MCF 10A (cell line): ENCODE measurements at regions not wholly inside any gene's neighbourhood (a gene's known extent, or its start where the extent isn't known, plus 50 kb on each side); places are given as distances from the start of the nearest gene placed in this dataset.

Experiments
- BruUV-seq: library from RNA; stranded (reverse); fragments of 400-500 nt; replicated peaks from 2 replicates; lab custom pipeline; 2021; lab: Mats Ljungman, UMichigan
- CTCF ChIA-PET: fragments of 300-600 bp; sonication (Branson Sonifier 250); formaldehyde crosslinking; extraction: SDS; loops from one replicate; lab custom pipeline; 2021; ENCODE audit warnings: antibody characterized with exemption, inconsistent platforms; lab: Yijun Ruan, JAX
- POLR2A ChIA-PET: fragments of 300-600, 350-650 bp; sonication (Branson Sonifier 250); formaldehyde crosslinking; extraction: SDS; loops from one replicate; lab custom pipeline; 2020; ENCODE audit warnings: antibody characterized with exemption, inconsistent platforms; lab: Yijun Ruan, JAX
- DNase-seq: peaks from one replicate; pipeline ENCODE4 v3.0.0-alpha.2; 2018; ENCODE audit not compliant: unreplicated experiment
- H3K27ac Mint-ChIP-seq: one replicate; pipeline ENCODE4 v1.8.0; 2022; ENCODE audit warnings: mild to moderate bottlenecking, low read depth, mixed read lengths; ENCODE audit not compliant: unreplicated experiment
- H3K27me3 Mint-ChIP-seq: one replicate; pipeline ENCODE4 v1.8.0; 2022; ENCODE audit warnings: mixed read lengths; ENCODE audit not compliant: insufficient read depth, unreplicated experiment
- H3K36me3 Mint-ChIP-seq: one replicate; pipeline ENCODE4 v1.8.0; 2022; ENCODE audit warnings: mild to moderate bottlenecking, moderate library complexity, mixed read lengths; ENCODE audit not compliant: insufficient read depth, unreplicated experiment
- H3K4me1 Mint-ChIP-seq: one replicate; pipeline ENCODE4 v1.8.0; 2022; ENCODE audit warnings: mixed read lengths; ENCODE audit not compliant: insufficient read depth, unreplicated experiment
- H3K4me3 Mint-ChIP-seq: one replicate; pipeline ENCODE4 v1.8.0; 2022; ENCODE audit warnings: mild to moderate bottlenecking, moderate library complexity, mixed read lengths; ENCODE audit not compliant: unreplicated experiment
- H3K9me3 Mint-ChIP-seq: one replicate; pipeline ENCODE4 v1.8.0; 2022; ENCODE audit warnings: mixed read lengths; ENCODE audit not compliant: unreplicated experiment
- intact Hi-C: fragments of 100-400 bp; cut with micrococcal nuclease; formaldehyde crosslinking; loops from 2 replicates; pipeline ENCODE4 v1.14.1; 2022
- TF ChIP-seq, protein P1 (sequence below): fragments of 200-600 bp; IDR thresholded peaks from one replicate; pipeline ENCODE4 v1.8.0; 2022; ENCODE audit warnings: antibody characterized with exemption, mild to moderate bottlenecking; ENCODE audit not compliant: unreplicated experiment

DNA sequence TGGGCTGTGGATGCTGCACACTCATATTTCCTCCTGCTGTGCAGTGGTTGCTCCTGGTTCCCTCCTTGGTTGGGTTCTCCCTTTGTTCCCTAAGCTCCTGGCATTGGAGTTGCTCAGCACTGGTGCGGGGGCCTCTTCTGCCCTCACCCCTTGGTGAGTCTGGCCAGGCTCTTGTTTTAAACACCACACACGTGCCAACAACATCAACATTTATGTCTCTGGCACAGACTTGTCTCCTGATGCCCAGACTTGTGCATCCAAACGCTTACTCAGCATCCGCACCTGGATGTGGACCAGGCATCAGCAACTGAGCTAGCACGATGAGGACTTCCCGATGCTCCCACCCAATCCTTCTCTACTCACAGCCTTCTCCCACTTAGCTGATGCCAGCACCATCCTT is 627.6 kb downstream of the NPHP4 start:
- intact Hi-C loops: no loop called here
- TF ChIP-seq, protein P1, sequence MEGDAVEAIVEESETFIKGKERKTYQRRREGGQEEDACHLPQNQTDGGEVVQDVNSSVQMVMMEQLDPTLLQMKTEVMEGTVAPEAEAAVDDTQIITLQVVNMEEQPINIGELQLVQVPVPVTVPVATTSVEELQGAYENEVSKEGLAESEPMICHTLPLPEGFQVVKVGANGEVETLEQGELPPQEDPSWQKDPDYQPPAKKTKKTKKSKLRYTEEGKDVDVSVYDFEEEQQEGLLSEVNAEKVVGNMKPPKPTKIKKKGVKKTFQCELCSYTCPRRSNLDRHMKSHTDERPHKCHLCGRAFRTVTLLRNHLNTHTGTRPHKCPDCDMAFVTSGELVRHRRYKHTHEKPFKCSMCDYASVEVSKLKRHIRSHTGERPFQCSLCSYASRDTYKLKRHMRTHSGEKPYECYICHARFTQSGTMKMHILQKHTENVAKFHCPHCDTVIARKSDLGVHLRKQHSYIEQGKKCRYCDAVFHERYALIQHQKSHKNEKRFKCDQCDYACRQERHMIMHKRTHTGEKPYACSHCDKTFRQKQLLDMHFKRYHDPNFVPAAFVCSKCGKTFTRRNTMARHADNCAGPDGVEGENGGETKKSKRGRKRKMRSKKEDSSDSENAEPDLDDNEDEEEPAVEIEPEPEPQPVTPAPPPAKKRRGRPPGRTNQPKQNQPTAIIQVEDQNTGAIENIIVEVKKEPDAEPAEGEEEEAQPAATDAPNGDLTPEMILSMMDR: no peak
- Mint-ChIP-seq H3K4me1 (peaks cover 9% of the 10 kb centered on the region), H3K36me3 (no peaks in the 10 kb centered on the region), H3K27me3 (peaks cover 18% of the 10 kb centered on the region), H3K4me3 (no peak overlapping the region), H3K27ac (no peak overlapping the region), H3K9me3 (peaks cover 2% of the 10 kb centered on the region)
- no TSS peak for BruUV-seq
- CTCF ChIA-PET: interaction anchor here (1.0 kb wide), 2 partner anchors 64 to 67 kb away, joined by 4 to 7 read pairs; no protein-coding TSS in a partner anchor
- no peak for DNase-seq
- POLR2A ChIA-PET: no interaction called here

DNA sequence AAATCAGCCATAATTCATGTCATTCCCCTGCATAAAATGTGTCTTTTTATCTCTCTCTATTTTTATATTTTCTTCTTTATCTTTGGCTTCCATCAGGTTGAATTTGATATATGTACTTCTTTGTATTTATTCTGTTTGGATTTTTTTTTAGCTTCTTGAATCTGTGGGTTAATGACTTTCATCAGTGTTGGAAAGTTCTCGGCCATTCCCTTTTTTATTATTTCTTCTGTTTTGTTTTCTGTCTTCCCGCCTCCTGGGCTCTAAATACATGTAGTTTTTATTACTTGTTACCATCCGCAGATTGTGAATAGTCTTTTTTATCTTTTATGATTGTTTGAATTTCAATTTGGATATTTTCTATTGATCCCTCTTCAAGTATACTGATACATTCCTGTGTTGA is 637.5 kb downstream of the NPHP4 start:
- Mint-ChIP-seq H3K4me3 (no peak overlapping the region), H3K9me3 (peaks cover 24% of the 10 kb centered on the region), H3K27me3 (no peaks in the 10 kb centered on the region), H3K4me1 (no peaks in the 10 kb centered on the region), H3K27ac (no peak overlapping the region), H3K36me3 (no peaks in the 10 kb centered on the region)
- TF ChIP-seq, protein P1: no peak
- CTCF ChIA-PET: no interaction called here
- POLR2A ChIA-PET: no interaction called here
- no peak for DNase-seq
- BruUV-seq: no TSS peak
- intact Hi-C loops: no loop called here

DNA sequence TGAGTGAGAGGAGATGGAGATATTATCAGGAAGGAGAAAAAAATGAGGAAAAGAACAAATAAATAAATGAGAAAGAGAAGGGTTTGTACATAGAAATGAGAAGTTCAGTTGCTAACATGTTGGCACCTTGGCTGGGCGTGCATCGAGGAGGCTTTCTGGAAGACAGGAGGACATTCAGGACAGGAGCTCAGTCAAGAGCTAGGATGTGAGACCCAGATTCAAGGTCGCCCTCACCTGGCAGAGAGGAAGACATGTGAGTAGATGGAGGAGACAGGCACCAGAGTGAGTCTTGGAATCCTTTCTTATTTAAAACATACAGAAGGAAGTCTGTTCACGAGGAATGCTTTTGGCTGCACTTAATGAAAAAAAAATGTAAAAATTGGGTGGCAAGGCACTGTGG is 640.9 kb downstream of the NPHP4 start:
- ChIA-PET POLR2A (no interaction called here), CTCF (interaction anchor here (0.7 kb wide), 1 partner anchor 16 kb away, joined by 3 read pairs; no protein-coding TSS in a partner anchor)
- Mint-ChIP-seq H3K4me1 (peaks cover 1% of the 10 kb centered on the region), H3K27me3 (peaks cover 13% of the 10 kb centered on the region), H3K27ac (no peak overlapping the region), H3K36me3 (no peaks in the 10 kb centered on the region), H3K4me3 (no peak overlapping the region), H3K9me3 (peaks cover 19% of the 10 kb centered on the region)
- no peak for DNase-seq
- no TSS peak for BruUV-seq
- TF ChIP-seq, protein P1: no peak
- intact Hi-C loops: no loop called here

DNA sequence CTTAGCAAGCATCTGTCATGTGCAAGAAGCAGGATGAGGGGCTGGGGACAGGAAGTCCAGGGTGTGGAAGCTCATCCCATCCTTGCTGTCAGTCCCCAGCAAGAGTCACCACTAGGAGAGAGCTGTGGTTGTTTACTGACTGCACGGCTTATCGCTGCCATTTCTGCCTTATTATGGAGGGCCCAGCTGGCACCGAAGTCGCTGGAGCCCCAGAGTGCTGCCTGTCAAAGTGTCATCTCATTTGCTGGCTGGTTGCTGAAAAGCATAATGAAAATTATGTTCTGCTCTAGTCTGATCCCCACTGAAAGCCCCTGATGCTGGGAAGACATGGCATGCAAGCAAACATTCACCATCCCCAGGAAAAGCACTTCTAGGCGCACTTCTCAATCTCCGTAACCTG is 642.7 kb downstream of the NPHP4 start:
- DNase-seq: no peak
- TF ChIP-seq, protein P1: no peak
- POLR2A ChIA-PET: no interaction called here
- peaks cover 5% of the 10 kb centered on the region for H3K4me1 Mint-ChIP-seq
- peaks cover 7% of the 10 kb centered on the region for H3K9me3 Mint-ChIP-seq
- H3K27ac Mint-ChIP-seq: no peak overlapping the region
- peaks cover 14% of the 10 kb centered on the region for H3K27me3 Mint-ChIP-seq
- intact Hi-C loops: no loop called here
- BruUV-seq: no TSS peak
- H3K4me3 Mint-ChIP-seq: no peak overlapping the region
- H3K36me3 Mint-ChIP-seq: no peaks in the 10 kb centered on the region
- CTCF ChIA-PET: interaction anchor here (1.0 kb wide), 1 partner anchor 161 kb away, joined by 3 read pairs; no protein-coding TSS in a partner anchor
